HG03575 (cell line): ENCODE measurements at regions not wholly inside any gene's neighbourhood (a gene's known extent, or its start where the extent isn't known, plus 50 kb on each side); places are given as distances from the start of the nearest gene placed in this dataset.
"Not testable (repeated sequence)": the region's sequence is repeated elsewhere in the genome, so short reads cannot be mapped to it uniquely, and the experiment has no call there.

Experiments used
- ATAC-seq: cut with Tn5 transposase; IDR thresholded peaks from one replicate; pipeline ENCODE4 v1.9.1; 2021; ENCODE audit not compliant: unreplicated experiment, insufficient number of reproducible peaks, low FRiP score; ENCODE audit errors: extremely low read depth

- not testable (repeated sequence) for ATAC-seq
Measured at GRCh38 chr10:47647523-47648101, 115.8 kb downstream of the SYT15B start.

- not testable (repeated sequence) for ATAC-seq
Measured at GRCh38 chr10:47646686-47647273, 116.6 kb downstream of the SYT15B start.

- ATAC-seq = not testable (repeated sequence)
Measured at GRCh38 chr10:47626975-47627374, 103.5 kb upstream of the AGAP9 start.

- ATAC-seq = not testable (repeated sequence)
Measured at GRCh38 chr10:47622719-47623118, 99.3 kb upstream of the AGAP9 start.

- not testable (repeated sequence) for ATAC-seq
Measured at GRCh38 chr10:47619300-47620012, 96.0 kb upstream of the AGAP9 start.

GRCh38 chr10:47609311-47609710 is 85.9 kb upstream of the AGAP9 start:
- not testable (repeated sequence) for ATAC-seq

GRCh38 chr10:47605791-47606773 is 82.6 kb upstream of the AGAP9 start:
- not testable (repeated sequence) for ATAC-seq

- not testable (repeated sequence) for ATAC-seq
Measured at GRCh38 chr10:47600604-47601003, 77.2 kb upstream of the AGAP9 start.

- ATAC-seq = not testable (repeated sequence)
Measured at GRCh38 chr10:47600127-47600526, 76.7 kb upstream of the AGAP9 start.

- ATAC-seq = not testable (repeated sequence)
Measured at GRCh38 chr10:47599657-47600056, 76.2 kb upstream of the AGAP9 start.

GRCh38 chr10:47593805-47594204 is 70.4 kb upstream of the AGAP9 start:
- ATAC-seq = not testable (repeated sequence)

- ATAC-seq = not testable (repeated sequence)
Measured at GRCh38 chr10:47593129-47593528, 69.7 kb upstream of the AGAP9 start.

- ATAC-seq = not testable (repeated sequence)
Measured at GRCh38 chr10:47590956-47591355, 67.5 kb upstream of the AGAP9 start.

- not testable (repeated sequence) for ATAC-seq
Measured at GRCh38 chr10:47590534-47590933, 67.1 kb upstream of the AGAP9 start.

GRCh38 chr10:47582051-47582450 is 58.6 kb upstream of the AGAP9 start:
- not testable (repeated sequence) for ATAC-seq

- not testable (repeated sequence) for ATAC-seq
Measured at GRCh38 chr10:47580063-47580462, 56.6 kb upstream of the AGAP9 start.

GRCh38 chr10:47578547-47578946 is 55.1 kb upstream of the AGAP9 start:
- peak; percentile 96 for ATAC-seq
